VCaP (cell line): ENCODE measurements at regions not wholly inside any gene's neighbourhood (a gene's known extent, or its start where the extent isn't known, plus 50 kb on each side); places are given as distances from the start of the nearest gene placed in this dataset.
"Not testable (repeated sequence)": the region's sequence is repeated elsewhere in the genome, so short reads cannot be mapped to it uniquely, and the experiment has no call there.

Source experiments
- H3K27ac ChIP-seq: fragments of 450-650 bp; 2 replicates; pipeline ENCODE4 v1.5.1; 2017
- TF ChIP-seq, protein P1 (sequence below): fragments of 450-650 bp; conservative IDR thresholded peaks from 2 replicates; pipeline ENCODE4 v1.5.1; 2017; ENCODE audit warnings: mild to moderate bottlenecking, moderate library complexity

DNA sequence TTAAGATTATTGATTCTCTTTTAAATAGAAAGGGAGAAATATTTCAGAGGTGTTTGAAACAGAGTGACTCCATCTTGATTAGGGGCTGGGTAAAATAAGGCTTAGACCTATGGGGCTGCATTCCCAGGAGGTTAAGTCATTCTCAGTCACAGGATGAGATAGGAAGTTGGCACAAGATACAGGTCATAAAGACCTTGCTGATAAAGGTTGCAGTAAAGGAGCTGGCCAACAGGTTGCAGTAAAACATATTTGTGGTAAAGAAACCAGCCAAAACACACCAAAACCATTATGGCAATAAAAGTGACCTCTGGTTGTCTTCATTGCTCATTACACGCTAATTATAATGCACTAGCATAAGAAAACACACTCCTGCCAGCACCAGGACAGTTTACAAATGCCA lies 165.0 kb downstream of the SPIN4 start:
- TF ChIP-seq, protein P1, sequence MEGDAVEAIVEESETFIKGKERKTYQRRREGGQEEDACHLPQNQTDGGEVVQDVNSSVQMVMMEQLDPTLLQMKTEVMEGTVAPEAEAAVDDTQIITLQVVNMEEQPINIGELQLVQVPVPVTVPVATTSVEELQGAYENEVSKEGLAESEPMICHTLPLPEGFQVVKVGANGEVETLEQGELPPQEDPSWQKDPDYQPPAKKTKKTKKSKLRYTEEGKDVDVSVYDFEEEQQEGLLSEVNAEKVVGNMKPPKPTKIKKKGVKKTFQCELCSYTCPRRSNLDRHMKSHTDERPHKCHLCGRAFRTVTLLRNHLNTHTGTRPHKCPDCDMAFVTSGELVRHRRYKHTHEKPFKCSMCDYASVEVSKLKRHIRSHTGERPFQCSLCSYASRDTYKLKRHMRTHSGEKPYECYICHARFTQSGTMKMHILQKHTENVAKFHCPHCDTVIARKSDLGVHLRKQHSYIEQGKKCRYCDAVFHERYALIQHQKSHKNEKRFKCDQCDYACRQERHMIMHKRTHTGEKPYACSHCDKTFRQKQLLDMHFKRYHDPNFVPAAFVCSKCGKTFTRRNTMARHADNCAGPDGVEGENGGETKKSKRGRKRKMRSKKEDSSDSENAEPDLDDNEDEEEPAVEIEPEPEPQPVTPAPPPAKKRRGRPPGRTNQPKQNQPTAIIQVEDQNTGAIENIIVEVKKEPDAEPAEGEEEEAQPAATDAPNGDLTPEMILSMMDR: no peak
- no peak overlapping the region for H3K27ac ChIP-seq

DNA sequence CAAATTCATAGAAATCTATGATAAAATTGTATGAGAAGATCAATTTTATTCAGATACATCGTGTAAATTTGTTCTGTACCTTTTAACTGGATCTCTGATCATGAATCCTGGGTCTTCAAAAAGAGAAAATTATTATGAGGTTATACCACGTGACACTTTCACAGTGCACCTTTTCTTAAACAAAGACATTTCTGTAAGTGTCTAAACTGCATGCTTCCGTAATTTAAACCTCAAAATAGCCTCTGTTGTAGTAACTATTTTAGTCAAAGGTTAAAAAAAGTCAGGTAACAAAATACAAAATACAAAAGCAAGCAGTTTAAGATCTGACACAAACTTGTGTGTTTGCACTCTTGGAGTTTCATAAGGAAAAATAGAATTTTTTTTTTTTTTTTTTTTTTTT lies 171.3 kb downstream of the SPIN4 start:
- not testable (repeated sequence) for H3K27ac ChIP-seq

DNA sequence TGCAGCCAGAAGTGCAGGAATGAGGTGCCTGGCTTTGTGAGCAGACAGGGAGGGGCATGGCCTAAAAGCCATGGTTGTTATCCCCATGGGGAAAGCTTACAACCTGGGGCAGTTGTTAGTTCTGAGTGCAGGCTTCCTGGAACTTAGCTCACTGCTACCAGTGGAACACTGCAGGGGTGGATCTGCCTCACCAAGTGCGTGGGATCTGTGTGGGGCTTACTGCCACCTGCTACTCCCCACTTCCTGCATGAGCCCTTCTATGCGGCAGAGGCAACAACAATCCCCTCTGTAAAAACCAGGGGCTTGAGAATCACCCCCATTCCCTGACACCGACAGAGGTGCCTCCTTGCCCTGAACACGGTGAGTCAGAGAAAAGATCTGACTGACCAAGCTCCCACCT lies 174.6 kb downstream of the SPIN4 start:
- not testable (repeated sequence) for H3K27ac ChIP-seq

DNA sequence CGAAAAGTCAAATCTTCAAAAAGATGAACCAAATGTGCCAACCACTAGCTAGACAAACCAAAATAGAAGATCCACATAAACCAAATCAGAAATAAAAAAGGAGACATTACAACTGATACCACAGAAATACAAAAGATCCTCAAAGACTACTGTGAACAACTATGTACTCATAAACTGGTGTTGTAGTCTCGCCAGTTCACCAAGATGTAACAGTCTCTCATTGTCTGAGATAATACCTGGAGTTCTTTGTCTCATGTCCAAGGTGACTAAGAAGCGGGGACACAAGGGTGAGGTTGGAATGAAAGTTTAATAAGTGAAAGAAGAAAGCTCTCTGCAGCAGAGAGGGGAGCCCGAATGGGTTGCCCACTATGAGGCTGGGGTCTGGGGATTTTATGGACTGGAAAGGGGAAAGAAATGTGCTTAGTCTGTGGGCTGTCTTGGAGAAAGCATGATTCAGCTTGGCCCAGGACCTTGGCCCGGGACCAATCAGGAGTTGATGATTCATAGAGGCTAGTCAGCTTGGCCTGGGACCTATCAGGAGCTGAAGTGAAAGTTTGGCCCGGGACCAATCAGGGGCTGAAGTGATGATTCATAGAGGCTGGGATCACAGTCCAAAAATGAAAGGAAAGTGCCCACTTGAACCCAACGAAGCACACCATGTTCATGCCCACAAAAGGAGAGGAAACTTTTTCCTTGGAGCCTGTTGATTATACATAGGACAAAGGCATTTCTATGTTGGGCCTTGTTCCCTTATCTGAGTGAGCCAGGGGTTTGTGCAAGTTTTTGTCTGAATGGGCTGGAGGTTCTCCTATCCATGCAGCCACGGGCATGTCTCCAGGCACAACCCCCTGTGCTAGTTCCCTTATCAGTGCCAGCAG lies 177.1 kb downstream of the SPIN4 start:
- H3K27ac ChIP-seq: not testable (repeated sequence)

DNA sequence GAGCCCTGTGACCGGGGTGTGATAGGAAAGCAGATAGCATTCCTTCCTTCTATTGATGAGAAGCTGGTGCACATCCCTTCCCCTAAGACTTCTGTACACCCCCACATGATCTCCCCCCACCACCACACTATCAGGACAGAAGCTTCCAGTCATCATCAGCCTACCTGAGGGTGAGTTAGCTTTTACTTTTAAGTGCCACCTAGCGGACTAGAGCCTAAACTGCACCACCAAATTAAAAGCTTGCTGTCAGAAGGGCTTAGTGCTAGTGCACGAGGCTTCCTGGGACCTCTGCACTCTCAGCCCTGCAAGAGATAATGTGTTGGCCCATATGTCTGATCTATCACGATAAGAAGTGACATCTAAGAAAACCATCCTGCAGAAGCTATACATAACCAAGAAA lies 181.7 kb downstream of the SPIN4 start:
- not testable (repeated sequence) for H3K27ac ChIP-seq

DNA sequence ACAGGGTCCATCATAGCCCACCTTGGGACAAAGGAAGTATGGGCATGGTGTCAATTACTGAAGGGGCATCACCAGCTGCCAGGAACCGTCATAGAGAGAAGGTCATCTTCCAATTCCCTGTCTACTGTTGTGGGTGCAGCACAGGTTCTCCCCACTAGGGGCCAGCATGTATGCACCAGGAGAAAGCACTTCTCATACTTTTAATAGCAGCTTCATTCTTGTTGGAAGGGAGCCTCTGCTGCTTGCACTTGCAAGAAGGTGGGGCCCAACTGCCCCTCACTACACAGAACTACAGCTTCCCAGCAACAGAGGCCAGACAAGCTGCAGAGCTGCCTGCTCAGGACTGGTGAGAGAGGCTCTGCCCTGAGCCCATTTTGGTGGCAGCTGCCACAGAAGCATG lies 182.2 kb downstream of the SPIN4 start:
- H3K27ac ChIP-seq: not testable (repeated sequence)

DNA sequence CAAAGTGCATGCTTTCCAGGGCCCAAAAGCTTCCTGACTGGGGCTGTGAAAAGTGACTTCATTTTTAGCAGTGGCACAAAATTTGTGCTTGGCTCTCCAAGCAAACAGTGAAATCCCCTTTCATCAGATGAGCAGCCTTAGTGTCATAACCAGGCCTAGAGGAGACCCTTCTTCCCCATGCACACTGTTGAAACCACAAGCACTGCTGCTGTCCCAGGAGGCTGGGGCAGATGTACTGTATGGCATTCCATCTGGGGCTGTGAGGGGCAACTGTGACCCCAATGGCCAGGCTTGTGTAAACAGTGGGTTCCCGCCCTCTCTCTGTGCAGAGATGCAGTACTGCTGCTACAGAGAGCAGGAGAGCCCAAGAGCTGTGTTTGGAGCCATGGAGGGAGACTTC lies 184.1 kb downstream of the SPIN4 start:
- H3K27ac ChIP-seq: not testable (repeated sequence)

DNA sequence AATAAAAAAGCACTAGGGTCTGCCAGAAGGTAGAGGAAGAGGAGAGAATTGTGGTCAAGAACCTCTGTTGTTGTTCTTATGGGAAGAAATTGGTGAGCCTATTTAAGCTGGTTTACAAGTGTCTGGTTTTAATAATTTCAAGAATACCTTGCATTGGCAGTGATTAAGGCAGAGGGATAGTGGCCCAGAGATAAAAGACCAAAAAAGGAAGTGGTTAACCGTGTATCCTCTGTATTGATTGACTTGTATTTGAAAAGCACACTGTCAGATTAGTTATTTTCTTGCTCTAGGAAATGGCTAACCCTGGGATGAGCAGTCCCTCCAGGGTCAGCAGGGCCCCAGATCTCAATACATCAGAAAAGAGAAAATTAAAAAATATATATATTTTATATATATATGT lies 190.1 kb downstream of the SPIN4 start:
- not testable (repeated sequence) for H3K27ac ChIP-seq

DNA sequence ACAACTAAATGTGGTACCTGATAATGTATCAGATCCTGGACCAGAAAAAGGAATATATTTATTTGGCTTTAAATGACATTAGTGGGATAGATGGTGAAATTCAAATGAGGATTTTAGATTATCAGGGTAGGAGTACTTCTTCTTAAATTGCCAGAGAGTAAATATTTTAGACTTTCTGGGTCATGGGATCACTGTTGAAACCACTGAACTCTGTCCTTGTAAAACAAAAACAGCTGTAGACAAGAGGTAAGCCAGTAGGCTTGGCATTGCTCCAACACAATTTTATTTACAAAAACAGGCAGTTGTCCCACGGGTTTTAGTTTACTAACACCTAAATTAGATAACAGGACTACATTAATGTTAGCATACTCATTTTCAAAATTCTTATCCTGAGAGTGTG lies 190.8 kb downstream of the SPIN4 start:
- not testable (repeated sequence) for H3K27ac ChIP-seq

DNA sequence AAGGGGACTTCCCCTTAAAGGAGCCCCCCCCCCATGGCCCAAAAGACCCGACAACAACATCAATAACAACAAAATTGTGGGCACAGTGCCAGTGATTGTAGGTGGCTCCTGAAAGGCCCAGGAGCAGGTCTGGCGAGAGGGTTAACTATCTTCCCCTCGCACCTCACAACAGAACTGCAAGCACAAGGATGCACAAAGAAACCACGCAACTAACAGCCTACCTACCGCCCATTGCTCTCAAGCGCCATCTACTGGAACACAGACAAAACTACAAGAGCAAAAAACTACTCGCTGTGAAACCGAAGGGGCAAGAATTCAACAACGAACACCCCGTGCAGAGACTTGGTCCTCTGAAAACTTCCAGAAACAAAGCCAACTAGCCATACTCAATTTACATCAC lies 205.6 kb downstream of the SPIN4 start:
- H3K27ac ChIP-seq: not testable (repeated sequence)

DNA sequence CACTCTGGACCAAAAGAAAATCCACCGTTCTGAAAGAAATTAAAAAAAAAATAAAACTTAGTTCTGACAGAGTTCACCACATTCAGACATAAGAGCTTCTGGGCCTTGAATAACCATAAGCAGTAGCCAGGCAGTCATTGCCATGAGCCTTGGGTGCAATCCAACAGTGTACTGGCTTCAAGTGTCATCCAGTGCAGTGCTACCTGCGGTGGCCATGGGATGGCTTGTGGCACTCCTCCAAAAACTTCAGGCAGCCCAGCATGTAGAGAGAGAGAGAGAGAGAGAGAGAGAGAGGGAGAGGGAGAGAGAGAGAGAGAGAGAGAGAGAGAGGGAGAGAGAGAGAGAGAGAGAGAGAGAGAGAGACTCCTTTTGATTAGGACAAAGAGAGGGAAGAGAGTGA lies 208.5 kb downstream of the SPIN4 start:
- H3K27ac ChIP-seq: not testable (repeated sequence)

DNA sequence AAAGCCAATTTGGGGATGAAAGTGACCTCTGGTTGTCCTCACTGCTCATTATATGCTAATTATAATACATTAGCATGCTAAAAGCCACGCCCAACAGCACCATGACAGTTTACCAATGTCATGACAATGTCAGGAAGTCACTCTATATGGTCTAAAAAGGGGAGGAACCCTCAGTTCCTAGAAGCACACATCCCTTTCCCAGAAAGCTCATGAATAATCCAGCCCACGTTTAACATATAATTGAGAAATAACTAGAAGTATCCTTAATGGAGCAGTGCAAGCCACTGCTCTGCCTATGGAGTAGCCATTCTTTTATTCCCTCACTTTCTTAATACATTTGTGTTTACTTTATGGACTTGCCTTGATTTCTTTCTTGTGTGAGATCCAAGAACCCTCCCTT lies 215.3 kb downstream of the SPIN4 start:
- H3K27ac ChIP-seq: not testable (repeated sequence)

DNA sequence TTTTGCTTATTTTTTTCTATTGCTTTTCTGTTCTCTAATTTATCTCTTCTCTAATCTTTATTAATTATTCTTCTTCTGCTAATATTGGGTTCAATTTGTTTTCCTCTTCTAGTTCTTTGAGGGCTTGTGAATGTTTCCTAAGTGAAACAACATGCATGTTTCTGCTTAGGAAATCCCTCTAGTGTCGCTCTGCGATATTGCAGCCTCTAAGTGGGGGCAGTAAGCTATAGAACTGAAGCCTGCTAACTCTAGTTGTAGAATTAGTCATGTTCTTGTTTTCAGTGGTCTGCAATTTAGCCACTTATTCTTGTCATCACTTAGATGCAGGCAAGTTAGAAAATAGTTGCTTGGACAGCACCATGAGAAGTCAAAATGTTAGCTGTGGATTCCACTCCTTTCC lies 222.6 kb downstream of the SPIN4 start:
- H3K27ac ChIP-seq: no peak overlapping the region
- TF ChIP-seq, protein P1: peak; percentile 73

DNA sequence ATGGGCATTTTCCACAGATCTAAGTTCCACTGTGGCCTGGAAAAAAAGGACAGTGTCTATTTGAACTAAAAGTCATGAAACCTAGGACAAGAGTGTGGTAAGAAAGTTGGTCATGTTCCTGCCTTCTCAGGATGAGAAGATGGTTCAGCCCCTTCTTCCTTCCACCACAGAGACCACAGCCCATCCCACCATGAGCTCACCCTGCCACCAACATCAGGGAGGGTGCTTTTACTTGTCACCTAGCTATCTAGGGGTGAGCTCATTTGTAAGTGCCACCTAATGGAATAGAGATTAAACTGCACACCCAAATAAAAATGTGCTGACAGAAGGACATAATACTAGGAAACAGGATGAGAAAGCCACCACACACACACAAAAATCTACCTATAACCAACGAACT lies 235.9 kb downstream of the SPIN4 start:
- H3K27ac ChIP-seq: no peak overlapping the region
- TF ChIP-seq, protein P1: no peak
